K562 (cell line): ENCODE measurements at regions not wholly inside any gene's neighbourhood (a gene's known extent, or its start where the extent isn't known, plus 50 kb on each side); places are given as distances from the start of the nearest gene placed in this dataset.

ENCODE experiments used
- ATAC-seq: fragments of 200-7000 bp; cut with Tn5 transposase; 3 replicates; pipeline ENCODE4 v1.9.1; 2020; ENCODE audit warnings: moderate library complexity
- BruUV-seq: library from RNA; stranded (reverse); fragments of 400-500 nt; replicated peaks from 2 replicates; lab custom pipeline; 2021; lab: Mats Ljungman, UMichigan
- CTCF ChIA-PET: fragments of 300-600 bp; formaldehyde crosslinking; extraction: SDS; loops from one replicate; lab custom pipeline; 2021; ENCODE audit warnings: low intra/inter-chr PET ratio; lab: Yijun Ruan, JAX
- POLR2A ChIA-PET: fragments of 300-600, 350-650 bp; sonication (Branson Sonifier 250); formaldehyde crosslinking; extraction: SDS; loops from one replicate; lab custom pipeline; 2021; ENCODE audit warnings: antibody characterized with exemption, inconsistent platforms; lab: Yijun Ruan, JAX
- DNase-seq, 4 experiments: peaks; one replicate each; pipeline versions ENCODE4 v3.0.0 to v3.0.0-alpha.2; 2011 to 2018; ENCODE audit warnings: low spot score in 3 of 4, mixed read lengths in 3 of 4; ENCODE audit errors: extremely low read depth in 1 of 4
- FAIRE-seq: peaks from 2 replicates; lab custom pipeline; 2011; peaks lifted over from hg19 to GRCh38; lab: Jason Lieb, UNC
- H2AFZ ChIP-seq: 2 replicates; pipeline ENCODE4 v1.6.0; 2011; ENCODE audit warnings: low read depth, low read length, control low read depth, inconsistent platforms
- H3K27ac ChIP-seq: fragments of 200-600 bp; 3 replicates; pipeline ENCODE4 v1.8.0; 2011; ENCODE audit warnings: low read depth, mild to moderate bottlenecking, control low read depth, inconsistent platforms, low read length, moderate library complexity, mixed read lengths; ENCODE audit errors: extremely low read depth
- H3K27me3 ChIP-seq, 2 experiments: fragments of 300-600 bp in 1 of 2; 2 replicates in 1 of 2; 3 replicates in 1 of 2; pipeline versions ENCODE4 v1.6.0 to v1.8.0; 2011; ENCODE audit warnings: inconsistent platforms in 2 of 2, low read length in 2 of 2, mild to moderate bottlenecking in 1 of 2, mixed read lengths in 1 of 2, moderate library complexity in 1 of 2; ENCODE audit not compliant: control insufficient read depth in 2 of 2, insufficient read depth in 2 of 2
- H3K36me3 ChIP-seq: fragments of 300-600 bp; 3 replicates; pipeline ENCODE4 v1.8.0; 2011; ENCODE audit warnings: mild to moderate bottlenecking, low read length, inconsistent platforms; ENCODE audit not compliant: control insufficient read depth, insufficient read depth
- H3K4me1 ChIP-seq, 2 experiments: fragments of 200-600 bp in 1 of 2; replicated peaks in 1 of 2; 2 replicates in 1 of 2; 3 replicates in 1 of 2; pipeline versions ENCODE4 v1.5.1 to v1.8.0; 2011; ENCODE audit warnings: inconsistent platforms in 2 of 2, low read length in 2 of 2, mild to moderate bottlenecking in 1 of 2, mixed read lengths in 1 of 2, moderate library complexity in 1 of 2; ENCODE audit not compliant: control insufficient read depth in 2 of 2, insufficient read depth in 2 of 2
- H3K4me2 ChIP-seq: 2 replicates; pipeline ENCODE4 v1.6.1; 2011; ENCODE audit warnings: low read length, control low read depth, inconsistent platforms, mixed read lengths; ENCODE audit not compliant: insufficient read depth
- H3K4me3 ChIP-seq: fragments of 200-600 bp; sonication (generic), shearing (Covaris generic); 2 replicates; pipeline ENCODE4 v1.5.1; 2016; ENCODE audit warnings: control low read depth, inconsistent platforms
- H3K79me2 ChIP-seq: fragments of 200-600 bp; 3 replicates; pipeline ENCODE4 v1.8.0; 2011; ENCODE audit warnings: low read length, inconsistent platforms; ENCODE audit not compliant: control insufficient read depth, insufficient read depth
- H3K9ac ChIP-seq, 2 experiments: 2 replicates each; pipeline versions ENCODE4 v1.6.0 to v1.6.1; 2011; ENCODE audit warnings: low read depth in 2 of 2, low read length in 2 of 2, control low read depth in 1 of 2, inconsistent platforms in 1 of 2, mild to moderate bottlenecking in 1 of 2, mixed read lengths in 1 of 2; ENCODE audit not compliant: insufficient read depth in 1 of 2
- H3K9me1 ChIP-seq: one replicate; pipeline ENCODE4 v1.6.0; 2011; ENCODE audit warnings: inconsistent platforms, mild to moderate bottlenecking, low read length, moderate library complexity; ENCODE audit not compliant: control insufficient read depth, insufficient read depth
- H3K9me3 ChIP-seq: replicated peaks from 2 replicates; pipeline ENCODE4 v1.5.1; 2011; ENCODE audit warnings: low read depth, low read length, inconsistent platforms; ENCODE audit not compliant: control insufficient read depth, insufficient read depth
- H4K20me1 ChIP-seq: replicated peaks from 2 replicates; pipeline ENCODE4 v1.6.1; 2011; ENCODE audit warnings: low read length, inconsistent platforms, mixed read lengths; ENCODE audit not compliant: control insufficient read depth, insufficient read depth
- BDP1 ChIP-seq: IDR thresholded peaks from 3 replicates; pipeline ENCODE4 v1.6.1; 2011; ENCODE audit not compliant: insufficient read length, insufficient read depth
- CREB1 ChIP-seq, 2 experiments: sonication (generic) in 1 of 2; formaldehyde crosslinking in 1 of 2; IDR thresholded peaks; 2 replicates each; pipeline versions ENCODE4 v1.6.1 to v1.8.0; 2012 to 2022; ENCODE audit warnings: inconsistent platforms in 1 of 2, mild to moderate bottlenecking in 1 of 2, missing genetic modification reagents in 1 of 2, moderate library complexity in 1 of 2
- FOXO4 ChIP-seq: fragments of 450-650 bp; formaldehyde crosslinking; IDR thresholded peaks from 2 replicates; pipeline ENCODE4 v1.4.0; 2020; ENCODE audit warnings: mild to moderate bottlenecking, moderate library complexity
- HINFP ChIP-seq: fragments of 450-650 bp; conservative IDR thresholded peaks from 2 replicates; pipeline ENCODE4 v1.6.1; 2016; ENCODE audit warnings: missing genetic modification characterization, low read depth, mild to moderate bottlenecking, control low read depth, missing compliant biosample characterization
- KAT8 ChIP-seq: fragments of 450-650 bp; IDR thresholded peaks from 2 replicates; pipeline ENCODE4 v1.6.1; 2016; ENCODE audit warnings: low read depth, mild to moderate bottlenecking
- MEF2D ChIP-seq: conservative IDR thresholded peaks from 2 replicates; pipeline ENCODE4 v1.6.1; 2016; ENCODE audit warnings: low read depth, missing genetic modification characterization, missing compliant biosample characterization
- TOE1 ChIP-seq, 2 experiments: fragments of 450-650 bp in 1 of 2; sonication (generic) in 1 of 2; formaldehyde crosslinking in 1 of 2; IDR thresholded peaks; 2 replicates each; pipeline versions ENCODE4 v1.7.1 to v1.8.0; 2016 to 2022; ENCODE audit warnings: borderline replicate concordance in 2 of 2, mild to moderate bottlenecking in 2 of 2, antibody characterized with exemption in 1 of 2, inconsistent platforms in 1 of 2, low read depth in 1 of 2, missing genetic modification reagents in 1 of 2, moderate library complexity in 1 of 2
- ZC3H8 ChIP-seq: fragments of 450-650 bp; IDR thresholded peaks from 2 replicates; pipeline ENCODE4 v1.6.1; 2017
- ZNF12 ChIP-seq: sonication (generic); formaldehyde crosslinking; IDR thresholded peaks from 2 replicates; pipeline ENCODE4 v1.4.0; 2020; ENCODE audit warnings: mild to moderate bottlenecking, missing genetic modification reagents
- ZNF354B ChIP-seq: fragments of 250-450 bp; sonication (Bioruptor Pico); IDR thresholded peaks from 2 replicates; pipeline ENCODE4 v1.4.0; 2020
- ZNF77 ChIP-seq: fragments of 250-450 bp; sonication (Bioruptor Pico); IDR thresholded peaks from 2 replicates; pipeline ENCODE4 v1.5.0; 2020
- WGBS: fragments of 100-300 bp; shearing (Covaris generic); methylation state at CpG from one replicate; pipeline ENCODE4 v1.1.6; 2016; ENCODE audit warnings: low coverage, mixed read lengths; ENCODE audit not compliant: insufficient coverage; ENCODE audit errors: missing lambda C conversion rate; 5-methylcytosine and 5-hydroxymethylcytosine counted together
- in situ Hi-C: fragments of 300-500 bp; cut with MboI; formaldehyde crosslinking; loops from 4 replicates; pipeline ENCODE4 v1.15.0; 2018; ENCODE audit warnings: inconsistent platforms, mixed read lengths
- intact Hi-C: fragments of 100-400 bp; cut with micrococcal nuclease; formaldehyde crosslinking; loops from 2 replicates; pipeline ENCODE4 v1.14.2; 2022
- TF ChIP-seq, protein P1 (sequence below): fragments of 250-450 bp; sonication (Bioruptor Pico); IDR thresholded peaks from 2 replicates; pipeline ENCODE4 v1.4.0; 2020; ENCODE audit warnings: mild to moderate bottlenecking
- TF ChIP-seq, protein P2 (sequence below), 2 experiments: IDR thresholded peaks; 2 replicates each; pipeline ENCODE4 v1.6.1; 2012; ENCODE audit warnings: improper control_type of control experiment in 2 of 2, low read depth in 2 of 2, low read length in 2 of 2, borderline replicate concordance in 1 of 2
- TF ChIP-seq, protein P3 (sequence below): sonication (generic); formaldehyde crosslinking; IDR thresholded peaks from 2 replicates; pipeline ENCODE4 v1.9.0; 2022; ENCODE audit warnings: mild to moderate bottlenecking, missing genetic modification reagents

GRCh38 chr3:124063197-124063909, 71.4 kb upstream of the ROPN1 start:
- Histone ChIP-seq H3K4me1 (no peaks in the 10 kb centered on the region), H3K4me2 (no peak overlapping the region), H4K20me1 (no peaks in the 10 kb centered on the region), H3K36me3 (no peaks in the 10 kb centered on the region), H3K27me3 (no peaks in the 10 kb centered on the region), H3K79me2 (no peaks in the 10 kb centered on the region), H3K27ac (no peak overlapping the region), H3K9me3 (no peaks in the 10 kb centered on the region), H3K4me3 (no peak overlapping the region), H3K9ac (no peak overlapping the region), H2AFZ (no peak overlapping the region), H3K9me1 (no peaks in the 10 kb centered on the region)
- DNase-seq = no peak
- FAIRE-seq = no peak
- intact Hi-C loops = no loop called here
- WGBS = 0% methylated on average over 9 of the region's 9 CpGs
- in situ Hi-C loops = no loop called here
- ChIA-PET CTCF (no interaction called here), POLR2A (interaction anchor here (0.6 kb wide), 1 partner anchor 200 kb away, joined by 3 read pairs; no protein-coding TSS in a partner anchor)
- no peak for ATAC-seq
- no TSS peak for BruUV-seq
- TF ChIP-seq TOE1 (IDR thresholded peaks at IDR 0.05; ENCODE audit: borderline replicate concordance) (no peak), TOE1 (CRISPR knock-in tag; IDR thresholded peaks at IDR 0.05; ENCODE audit: borderline replicate concordance, low read depth) (no peak), ZNF12 (no peak), ZC3H8 (no peak), FOXO4 (CRISPR knock-in tag) (no peak), KAT8 (no peak), MEF2D (tag) (no peak), HINFP (tag) (no peak), ZNF354B (CRISPR knock-in tag) (no peak), CREB1 (IDR thresholded peaks at IDR 0.05) (no peak), CREB1 (CRISPR knock-in tag; IDR thresholded peaks at IDR 0.05) (no peak), ZNF77 (CRISPR knock-in tag) (no peak), BDP1 (no peak)
- TF ChIP-seq, protein P1, sequence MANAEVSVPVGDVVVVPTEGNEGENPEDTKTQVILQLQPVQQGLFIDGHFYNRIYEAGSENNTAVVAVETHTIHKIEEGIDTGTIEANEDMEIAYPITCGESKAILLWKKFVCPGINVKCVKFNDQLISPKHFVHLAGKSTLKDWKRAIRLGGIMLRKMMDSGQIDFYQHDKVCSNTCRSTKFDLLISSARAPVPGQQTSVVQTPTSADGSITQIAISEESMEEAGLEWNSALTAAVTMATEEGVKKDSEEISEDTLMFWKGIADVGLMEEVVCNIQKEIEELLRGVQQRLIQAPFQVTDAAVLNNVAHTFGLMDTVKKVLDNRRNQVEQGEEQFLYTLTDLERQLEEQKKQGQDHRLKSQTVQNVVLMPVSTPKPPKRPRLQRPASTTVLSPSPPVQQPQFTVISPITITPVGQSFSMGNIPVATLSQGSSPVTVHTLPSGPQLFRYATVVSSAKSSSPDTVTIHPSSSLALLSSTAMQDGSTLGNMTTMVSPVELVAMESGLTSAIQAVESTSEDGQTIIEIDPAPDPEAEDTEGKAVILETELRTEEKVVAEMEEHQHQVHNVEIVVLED (CRISPR knock-in tag) = no peak
- TF ChIP-seq, protein P2, sequence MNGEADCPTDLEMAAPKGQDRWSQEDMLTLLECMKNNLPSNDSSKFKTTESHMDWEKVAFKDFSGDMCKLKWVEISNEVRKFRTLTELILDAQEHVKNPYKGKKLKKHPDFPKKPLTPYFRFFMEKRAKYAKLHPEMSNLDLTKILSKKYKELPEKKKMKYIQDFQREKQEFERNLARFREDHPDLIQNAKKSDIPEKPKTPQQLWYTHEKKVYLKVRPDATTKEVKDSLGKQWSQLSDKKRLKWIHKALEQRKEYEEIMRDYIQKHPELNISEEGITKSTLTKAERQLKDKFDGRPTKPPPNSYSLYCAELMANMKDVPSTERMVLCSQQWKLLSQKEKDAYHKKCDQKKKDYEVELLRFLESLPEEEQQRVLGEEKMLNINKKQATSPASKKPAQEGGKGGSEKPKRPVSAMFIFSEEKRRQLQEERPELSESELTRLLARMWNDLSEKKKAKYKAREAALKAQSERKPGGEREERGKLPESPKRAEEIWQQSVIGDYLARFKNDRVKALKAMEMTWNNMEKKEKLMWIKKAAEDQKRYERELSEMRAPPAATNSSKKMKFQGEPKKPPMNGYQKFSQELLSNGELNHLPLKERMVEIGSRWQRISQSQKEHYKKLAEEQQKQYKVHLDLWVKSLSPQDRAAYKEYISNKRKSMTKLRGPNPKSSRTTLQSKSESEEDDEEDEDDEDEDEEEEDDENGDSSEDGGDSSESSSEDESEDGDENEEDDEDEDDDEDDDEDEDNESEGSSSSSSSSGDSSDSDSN (IDR thresholded peaks at IDR 0.05; ENCODE audit: borderline replicate concordance in 1 of 2, low read depth in 2 of 2, low read length in 2 of 2) = no peak
- TF ChIP-seq, protein P3, sequence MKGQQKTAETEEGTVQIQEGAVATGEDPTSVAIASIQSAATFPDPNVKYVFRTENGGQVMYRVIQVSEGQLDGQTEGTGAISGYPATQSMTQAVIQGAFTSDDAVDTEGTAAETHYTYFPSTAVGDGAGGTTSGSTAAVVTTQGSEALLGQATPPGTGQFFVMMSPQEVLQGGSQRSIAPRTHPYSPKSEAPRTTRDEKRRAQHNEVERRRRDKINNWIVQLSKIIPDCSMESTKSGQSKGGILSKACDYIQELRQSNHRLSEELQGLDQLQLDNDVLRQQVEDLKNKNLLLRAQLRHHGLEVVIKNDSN = no peak
